Neural progenitor cell (in vitro differentiated cells): ENCODE measurements at regions not wholly inside any gene's neighbourhood (a gene's known extent, or its start where the extent isn't known, plus 50 kb on each side); places are given as distances from the start of the nearest gene placed in this dataset.

Experiments used
- EZH2 ChIP-seq: fragments of 200-600 bp; sonication (generic); IDR thresholded peaks from 2 replicates; pipeline ENCODE4 v1.6.1; 2017; ENCODE audit warnings: antibody characterized with exemption, mild to moderate bottlenecking, moderate library complexity
- EZH2phosphoT487 ChIP-seq: fragments of 200-600 bp; sonication (generic); IDR thresholded peaks from 2 replicates; pipeline ENCODE4 v1.6.1; 2017; ENCODE audit warnings: antibody characterized with exemption
- TF ChIP-seq, protein P1 (sequence below): fragments of 200-600 bp; sonication (generic); IDR thresholded peaks from 2 replicates; pipeline ENCODE4 v1.5.1; 2017; ENCODE audit warnings: antibody characterized with exemption, mild to moderate bottlenecking

DNA sequence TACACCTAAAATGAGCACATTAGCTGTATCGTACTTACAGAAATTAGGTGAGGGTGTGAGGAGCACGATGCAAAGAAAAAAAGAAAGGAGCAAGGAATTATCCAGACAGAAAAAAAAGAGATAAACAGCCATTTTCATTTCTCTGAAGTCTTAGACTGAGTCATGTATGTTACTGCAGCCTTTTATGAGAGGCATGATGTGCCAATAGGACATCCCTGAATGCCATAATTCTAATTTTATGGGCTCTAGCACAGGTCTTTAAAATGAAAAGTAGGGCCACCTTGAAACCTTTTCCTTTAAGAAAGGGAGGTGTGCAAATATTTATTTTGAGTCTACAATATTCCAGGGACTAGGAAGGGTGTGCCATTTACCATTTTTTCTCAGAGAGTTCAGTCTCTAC lies 74.1 kb upstream of the PTPRD start:
- TF ChIP-seq, protein P1, sequence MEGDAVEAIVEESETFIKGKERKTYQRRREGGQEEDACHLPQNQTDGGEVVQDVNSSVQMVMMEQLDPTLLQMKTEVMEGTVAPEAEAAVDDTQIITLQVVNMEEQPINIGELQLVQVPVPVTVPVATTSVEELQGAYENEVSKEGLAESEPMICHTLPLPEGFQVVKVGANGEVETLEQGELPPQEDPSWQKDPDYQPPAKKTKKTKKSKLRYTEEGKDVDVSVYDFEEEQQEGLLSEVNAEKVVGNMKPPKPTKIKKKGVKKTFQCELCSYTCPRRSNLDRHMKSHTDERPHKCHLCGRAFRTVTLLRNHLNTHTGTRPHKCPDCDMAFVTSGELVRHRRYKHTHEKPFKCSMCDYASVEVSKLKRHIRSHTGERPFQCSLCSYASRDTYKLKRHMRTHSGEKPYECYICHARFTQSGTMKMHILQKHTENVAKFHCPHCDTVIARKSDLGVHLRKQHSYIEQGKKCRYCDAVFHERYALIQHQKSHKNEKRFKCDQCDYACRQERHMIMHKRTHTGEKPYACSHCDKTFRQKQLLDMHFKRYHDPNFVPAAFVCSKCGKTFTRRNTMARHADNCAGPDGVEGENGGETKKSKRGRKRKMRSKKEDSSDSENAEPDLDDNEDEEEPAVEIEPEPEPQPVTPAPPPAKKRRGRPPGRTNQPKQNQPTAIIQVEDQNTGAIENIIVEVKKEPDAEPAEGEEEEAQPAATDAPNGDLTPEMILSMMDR: no peak
- no peak for TF ChIP-seq EZH2
- no peak for TF ChIP-seq EZH2phosphoT487
